ENCODE measurements at regions not wholly inside any gene's neighbourhood (a gene's known extent, or its start where the extent isn't known, plus 50 kb on each side); places are given as distances from the start of the nearest gene placed in this dataset.

DNA sequence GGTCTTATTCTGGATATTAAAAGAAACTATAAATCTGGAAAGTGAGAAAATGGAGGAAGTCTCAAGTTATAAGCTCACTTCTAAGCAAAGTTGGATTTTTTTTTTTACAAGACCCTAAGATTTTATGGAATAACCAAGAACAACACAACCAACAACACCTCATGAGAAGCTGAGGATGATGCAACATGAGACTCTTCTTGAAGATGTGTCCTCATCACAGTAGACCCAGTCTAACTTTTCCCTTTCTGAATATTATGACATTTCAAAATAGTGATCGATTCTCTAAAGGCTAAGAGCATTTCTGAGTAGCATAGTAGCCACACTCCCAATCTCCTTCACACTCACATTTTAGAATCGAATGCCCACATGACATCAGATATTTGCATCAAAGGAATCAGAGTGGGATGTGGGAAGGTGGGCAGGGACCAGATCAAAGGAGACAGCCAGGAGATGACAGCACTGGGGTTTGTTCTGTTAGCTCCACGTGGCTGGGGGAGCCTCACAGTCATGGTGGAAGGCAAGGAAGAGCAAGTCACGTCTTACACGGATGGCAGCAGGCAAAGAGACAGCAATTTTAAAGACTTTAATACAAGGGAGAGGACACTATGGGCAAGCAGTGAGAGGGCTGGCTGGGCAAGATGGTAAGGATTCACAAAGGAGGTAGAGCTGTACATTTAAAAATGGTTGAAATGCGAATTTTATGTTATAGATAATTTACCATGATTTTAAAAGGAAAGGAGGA lies 90.7 kb upstream of the MYL2 start:
- TF ChIP-seq EZH2phosphoT487 (IDR thresholded peaks at IDR 0.05; ENCODE audit: low read depth): no peak
- TF ChIP-seq, protein P1, sequence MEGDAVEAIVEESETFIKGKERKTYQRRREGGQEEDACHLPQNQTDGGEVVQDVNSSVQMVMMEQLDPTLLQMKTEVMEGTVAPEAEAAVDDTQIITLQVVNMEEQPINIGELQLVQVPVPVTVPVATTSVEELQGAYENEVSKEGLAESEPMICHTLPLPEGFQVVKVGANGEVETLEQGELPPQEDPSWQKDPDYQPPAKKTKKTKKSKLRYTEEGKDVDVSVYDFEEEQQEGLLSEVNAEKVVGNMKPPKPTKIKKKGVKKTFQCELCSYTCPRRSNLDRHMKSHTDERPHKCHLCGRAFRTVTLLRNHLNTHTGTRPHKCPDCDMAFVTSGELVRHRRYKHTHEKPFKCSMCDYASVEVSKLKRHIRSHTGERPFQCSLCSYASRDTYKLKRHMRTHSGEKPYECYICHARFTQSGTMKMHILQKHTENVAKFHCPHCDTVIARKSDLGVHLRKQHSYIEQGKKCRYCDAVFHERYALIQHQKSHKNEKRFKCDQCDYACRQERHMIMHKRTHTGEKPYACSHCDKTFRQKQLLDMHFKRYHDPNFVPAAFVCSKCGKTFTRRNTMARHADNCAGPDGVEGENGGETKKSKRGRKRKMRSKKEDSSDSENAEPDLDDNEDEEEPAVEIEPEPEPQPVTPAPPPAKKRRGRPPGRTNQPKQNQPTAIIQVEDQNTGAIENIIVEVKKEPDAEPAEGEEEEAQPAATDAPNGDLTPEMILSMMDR (IDR thresholded peaks at IDR 0.05; ENCODE audit: low read depth, low read length): no peak
- Histone ChIP-seq H3K36me3 (replicated peaks; ENCODE audit: low read depth, low read length) (no peaks in the 10 kb centered on the region), H3K9ac (ENCODE audit: low read length) (no peak overlapping the region), H3K27me3 (ENCODE audit: low read depth, low read length) (peaks cover 26% of the 10 kb centered on the region), H4K20me1 (ENCODE audit: insufficient read depth, low read length) (no peaks in the 10 kb centered on the region), H3K9me3 (ENCODE audit: insufficient read depth, low read length) (no peaks in the 10 kb centered on the region), H2AFZ (ENCODE audit: low read depth, low read length) (no peak overlapping the region), H3K4me1 (ENCODE audit: low read length) (no peaks in the 10 kb centered on the region), H3K27ac (ENCODE audit: low read length) (no peak overlapping the region), H3K79me2 (ENCODE audit: low read length) (no peaks in the 10 kb centered on the region), H3K4me2 (ENCODE audit: low read length) (no peak overlapping the region), H3K4me3 (ENCODE audit: low read length) (no peak overlapping the region)

DNA sequence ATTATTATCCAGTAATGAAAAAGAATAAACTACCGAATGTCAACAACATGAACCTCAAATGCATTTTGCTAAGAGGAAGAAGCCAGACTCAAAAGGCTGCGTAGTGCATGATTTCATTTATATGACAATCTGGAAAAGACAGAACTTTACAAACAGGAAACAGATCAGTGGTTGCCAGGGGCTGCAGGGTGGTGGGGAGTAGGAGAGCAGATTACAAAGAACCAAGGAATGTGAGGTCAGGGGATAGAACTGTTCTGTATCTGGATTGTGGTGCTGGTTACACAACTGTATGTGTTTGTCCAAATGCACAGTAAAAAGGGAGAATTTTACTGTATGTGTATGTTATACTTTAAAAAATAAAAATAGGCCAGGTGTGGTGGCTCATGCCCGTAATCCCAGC lies 89.7 kb upstream of the MYL2 start:
- TF ChIP-seq EZH2phosphoT487 (IDR thresholded peaks at IDR 0.05; ENCODE audit: low read depth): no peak
- TF ChIP-seq, protein P1 (IDR thresholded peaks at IDR 0.05; ENCODE audit: low read depth, low read length): no peak
- H3K27ac ChIP-seq (ENCODE audit: low read length): no peak overlapping the region
- H3K9ac ChIP-seq (ENCODE audit: low read length): no peak overlapping the region
- H3K4me1 ChIP-seq (ENCODE audit: low read length): no peaks in the 10 kb centered on the region
- no peaks in the 10 kb centered on the region for H3K79me2 ChIP-seq (ENCODE audit: low read length)
- peaks cover 25% of the 10 kb centered on the region; the same call in 1 of the 2 replicates for H3K27me3 ChIP-seq (ENCODE audit: low read depth, low read length)
- no peak overlapping the region for H3K4me2 ChIP-seq (ENCODE audit: low read length)
- H3K4me3 ChIP-seq (ENCODE audit: low read length): no peak overlapping the region
- H3K36me3 ChIP-seq (replicated peaks; ENCODE audit: low read depth, low read length): no peaks in the 10 kb centered on the region
- H4K20me1 ChIP-seq (ENCODE audit: insufficient read depth, low read length): no peaks in the 10 kb centered on the region
- no peaks in the 10 kb centered on the region for H3K9me3 ChIP-seq (ENCODE audit: insufficient read depth, low read length)
- H2AFZ ChIP-seq (ENCODE audit: low read depth, low read length): no peak overlapping the region

DNA sequence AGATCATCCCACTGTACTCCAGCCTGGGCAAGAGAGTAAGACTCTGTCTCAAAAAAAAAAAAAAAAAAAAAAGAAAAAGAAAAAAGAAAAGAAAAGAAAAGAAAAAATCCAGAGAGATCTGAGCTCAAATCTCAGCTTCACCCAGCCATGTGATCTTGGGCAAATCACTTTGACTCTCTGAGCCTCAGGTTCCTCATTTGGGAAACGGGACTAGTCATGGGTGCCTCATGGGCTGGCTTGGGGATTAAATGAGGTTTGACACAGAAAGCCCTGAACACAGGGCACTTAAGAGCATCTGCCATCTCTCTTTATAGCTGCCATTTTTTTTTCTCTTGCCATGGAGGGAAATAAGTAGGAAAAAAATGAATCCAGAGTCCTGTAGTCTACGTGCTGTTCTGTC lies 86.2 kb upstream of the MYL2 start:
- H3K27me3 ChIP-seq (ENCODE audit: low read depth, low read length): peaks cover 14% of the 10 kb centered on the region; the same call in 1 of the 2 replicates
- no peak overlapping the region for H3K27ac ChIP-seq (ENCODE audit: low read length)
- no peaks in the 10 kb centered on the region for H4K20me1 ChIP-seq (ENCODE audit: insufficient read depth, low read length)
- no peak overlapping the region for H3K9ac ChIP-seq (ENCODE audit: low read length)
- H3K79me2 ChIP-seq (ENCODE audit: low read length): no peaks in the 10 kb centered on the region
- no peak overlapping the region for H3K4me3 ChIP-seq (ENCODE audit: low read length)
- no peaks in the 10 kb centered on the region for H3K9me3 ChIP-seq (ENCODE audit: insufficient read depth, low read length)
- H3K36me3 ChIP-seq (replicated peaks; ENCODE audit: low read depth, low read length): no peaks in the 10 kb centered on the region
- H2AFZ ChIP-seq (ENCODE audit: low read depth, low read length): no peak overlapping the region
- no peaks in the 10 kb centered on the region for H3K4me1 ChIP-seq (ENCODE audit: low read length)
- TF ChIP-seq, protein P1 (IDR thresholded peaks at IDR 0.05; ENCODE audit: low read depth, low read length): no peak
- TF ChIP-seq EZH2phosphoT487 (IDR thresholded peaks at IDR 0.05; ENCODE audit: low read depth): no peak
- H3K4me2 ChIP-seq (ENCODE audit: low read length): no peak overlapping the region

DNA sequence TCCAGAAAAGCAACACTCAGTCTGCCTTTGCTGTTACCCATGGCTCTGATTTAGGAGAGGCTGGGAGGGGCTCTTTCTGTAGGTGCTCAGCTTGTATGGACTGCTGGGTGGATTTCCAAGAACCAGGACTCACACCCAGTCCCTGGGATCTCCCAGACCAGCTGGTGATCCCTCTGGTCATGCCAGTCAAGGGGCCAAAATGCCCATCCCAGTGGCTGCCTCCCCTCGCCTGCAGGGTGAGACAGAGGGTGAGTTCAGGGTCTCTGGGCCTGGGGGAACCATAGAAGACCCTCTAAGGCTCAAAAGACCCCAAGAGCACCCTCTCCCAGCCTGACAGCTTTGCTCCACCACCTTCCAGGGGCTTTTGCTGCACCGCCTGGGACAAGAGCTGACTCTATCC lies 78.6 kb upstream of the MYL2 start:
- Histone ChIP-seq H2AFZ (ENCODE audit: low read depth, low read length) (no peak overlapping the region), H3K27ac (ENCODE audit: low read length) (no peak overlapping the region), H4K20me1 (ENCODE audit: insufficient read depth, low read length) (no peaks in the 10 kb centered on the region), H3K79me2 (ENCODE audit: low read length) (no peaks in the 10 kb centered on the region), H3K4me3 (ENCODE audit: low read length) (no peak overlapping the region), H3K4me2 (ENCODE audit: low read length) (no peak overlapping the region), H3K9ac (ENCODE audit: low read length) (no peak overlapping the region), H3K36me3 (replicated peaks; ENCODE audit: low read depth, low read length) (no peaks in the 10 kb centered on the region), H3K9me3 (ENCODE audit: insufficient read depth, low read length) (peaks cover 11% of the 10 kb centered on the region), H3K27me3 (ENCODE audit: low read depth, low read length) (peaks cover 3% of the 10 kb centered on the region; the same call in 1 of the 2 replicates), H3K4me1 (ENCODE audit: low read length) (no peaks in the 10 kb centered on the region)
- TF ChIP-seq EZH2phosphoT487 (IDR thresholded peaks at IDR 0.05; ENCODE audit: low read depth): no peak
- TF ChIP-seq, protein P1 (IDR thresholded peaks at IDR 0.05; ENCODE audit: low read depth, low read length): no peak

Data from OCI-LY3 (cell line).